SK-N-SH treated with all-trans-retinoic acid at 6 μM for 48 hours (cell line): ENCODE measurements at regions not wholly inside any gene's neighbourhood (a gene's known extent, or its start where the extent isn't known, plus 50 kb on each side); places are given as distances from the start of the nearest gene placed in this dataset.

ENCODE experiments used
- ATAC-seq: fragments of 200-7000 bp; cut with Tn5 transposase; 3 replicates; pipeline ENCODE4 v1.9.1; 2020; ENCODE audit warnings: mild to moderate bottlenecking, moderate library complexity
- ARNTL ChIP-seq: fragments of 450-650 bp; formaldehyde crosslinking; IDR thresholded peaks from 2 replicates; pipeline ENCODE4 v1.5.0; 2020; ENCODE audit warnings: low read depth, mild to moderate bottlenecking, moderate library complexity, borderline replicate concordance
- BACH2 ChIP-seq: fragments of 250-450 bp; sonication (Bioruptor Pico); IDR thresholded peaks from 2 replicates; pipeline ENCODE4 v1.9.0; 2021; ENCODE audit warnings: mild to moderate bottlenecking, borderline replicate concordance
- CSDC2 ChIP-seq: fragments of 250-450 bp; sonication (Bioruptor Pico); IDR thresholded peaks from 2 replicates; pipeline ENCODE4 v1.5.0; 2020; ENCODE audit warnings: mild to moderate bottlenecking, moderate library complexity
- ESRRG ChIP-seq: fragments of 250-450 bp; sonication (Bioruptor Pico); IDR thresholded peaks from 2 replicates; pipeline ENCODE4 v1.6.1; 2021; ENCODE audit warnings: mild to moderate bottlenecking
- GLIS3 ChIP-seq: fragments of 250-450 bp; sonication (Bioruptor Pico); IDR thresholded peaks from 2 replicates; pipeline ENCODE4 v1.5.0; 2020; ENCODE audit warnings: mild to moderate bottlenecking, moderate library complexity
- ISL1 ChIP-seq: fragments of 250-450 bp; sonication (Bioruptor Pico); IDR thresholded peaks from 2 replicates; pipeline ENCODE4 v2.1.2; 2022; ENCODE audit warnings: mild to moderate bottlenecking, moderate library complexity
- PPARA ChIP-seq: fragments of 250-450 bp; sonication (Bioruptor Pico); IDR thresholded peaks from 2 replicates; pipeline ENCODE4 v1.5.0; 2020; ENCODE audit warnings: mild to moderate bottlenecking, borderline replicate concordance
- RARB ChIP-seq: fragments of 250-450 bp; sonication (Bioruptor Pico); IDR thresholded peaks from 2 replicates; pipeline ENCODE4 v1.8.0; 2021; ENCODE audit warnings: mild to moderate bottlenecking, moderate library complexity
- SNAI2 ChIP-seq: fragments of 250-450 bp; sonication (Bioruptor Pico); IDR thresholded peaks from 2 replicates; pipeline ENCODE4 v1.5.0; 2020; ENCODE audit warnings: mild to moderate bottlenecking, moderate library complexity
- TCF4 ChIP-seq: fragments of 250-450 bp; sonication (Bioruptor Pico); IDR thresholded peaks from 2 replicates; pipeline ENCODE4 v1.8.0; 2021; ENCODE audit warnings: mild to moderate bottlenecking, moderate library complexity, borderline replicate concordance
- TOX ChIP-seq: fragments of 250-450 bp; sonication (Bioruptor Pico); IDR thresholded peaks from 2 replicates; pipeline ENCODE4 v1.8.0; 2021; ENCODE audit warnings: mild to moderate bottlenecking, moderate library complexity, borderline replicate concordance
- ZC3H10 ChIP-seq: fragments of 250-450 bp; sonication (Bioruptor Pico); IDR thresholded peaks from 2 replicates; pipeline ENCODE4 v1.5.1; 2021; ENCODE audit warnings: mild to moderate bottlenecking, moderate library complexity
- ZFP3 ChIP-seq: fragments of 250-450 bp; sonication (Bioruptor Pico); IDR thresholded peaks from 2 replicates; pipeline ENCODE4 v1.5.0; 2020; ENCODE audit warnings: mild to moderate bottlenecking, moderate library complexity
- ZNF565 ChIP-seq: fragments of 450-650 bp; formaldehyde crosslinking; conservative IDR thresholded peaks from 2 replicates; pipeline ENCODE4 v1.5.0; 2020; ENCODE audit warnings: low read depth, mild to moderate bottlenecking, moderate library complexity
- ZNF70 ChIP-seq: fragments of 450-650 bp; formaldehyde crosslinking; IDR thresholded peaks from 2 replicates; pipeline ENCODE4 v1.5.0; 2020; ENCODE audit warnings: mild to moderate bottlenecking, moderate library complexity
- ZNF8 ChIP-seq: fragments of 450-650 bp; formaldehyde crosslinking; IDR thresholded peaks from 2 replicates; pipeline ENCODE4 v1.5.0; 2020; ENCODE audit warnings: mild to moderate bottlenecking, moderate library complexity
- TF ChIP-seq, protein P1 (sequence below): fragments of 250-450 bp; sonication (Bioruptor Pico); IDR thresholded peaks from 2 replicates; pipeline ENCODE4 v1.8.0; 2021; ENCODE audit warnings: low read depth, mild to moderate bottlenecking, moderate library complexity, borderline replicate concordance
- TF ChIP-seq, protein P2 (sequence below): fragments of 250-450 bp; sonication (Bioruptor Pico); IDR thresholded peaks from 2 replicates; pipeline ENCODE4 v1.5.1; 2021; ENCODE audit warnings: mild to moderate bottlenecking, moderate library complexity
- TF ChIP-seq, protein P3 (sequence below): fragments of 250-450 bp; sonication (Bioruptor Pico); IDR thresholded peaks from 2 replicates; pipeline ENCODE4 v1.8.0; 2020; ENCODE audit warnings: mild to moderate bottlenecking, moderate library complexity, borderline replicate concordance
- TF ChIP-seq, protein P4 (sequence below): fragments of 250-450 bp; sonication (Bioruptor Pico); IDR thresholded peaks from 2 replicates; pipeline ENCODE4 v1.5.1; 2020; ENCODE audit warnings: low read depth, mild to moderate bottlenecking, moderate library complexity
- TF ChIP-seq, protein P5 (sequence below): fragments of 250-450 bp; sonication (Bioruptor Pico); IDR thresholded peaks from 2 replicates; pipeline ENCODE4 v1.5.0; 2020; ENCODE audit warnings: mild to moderate bottlenecking, moderate library complexity

DNA sequence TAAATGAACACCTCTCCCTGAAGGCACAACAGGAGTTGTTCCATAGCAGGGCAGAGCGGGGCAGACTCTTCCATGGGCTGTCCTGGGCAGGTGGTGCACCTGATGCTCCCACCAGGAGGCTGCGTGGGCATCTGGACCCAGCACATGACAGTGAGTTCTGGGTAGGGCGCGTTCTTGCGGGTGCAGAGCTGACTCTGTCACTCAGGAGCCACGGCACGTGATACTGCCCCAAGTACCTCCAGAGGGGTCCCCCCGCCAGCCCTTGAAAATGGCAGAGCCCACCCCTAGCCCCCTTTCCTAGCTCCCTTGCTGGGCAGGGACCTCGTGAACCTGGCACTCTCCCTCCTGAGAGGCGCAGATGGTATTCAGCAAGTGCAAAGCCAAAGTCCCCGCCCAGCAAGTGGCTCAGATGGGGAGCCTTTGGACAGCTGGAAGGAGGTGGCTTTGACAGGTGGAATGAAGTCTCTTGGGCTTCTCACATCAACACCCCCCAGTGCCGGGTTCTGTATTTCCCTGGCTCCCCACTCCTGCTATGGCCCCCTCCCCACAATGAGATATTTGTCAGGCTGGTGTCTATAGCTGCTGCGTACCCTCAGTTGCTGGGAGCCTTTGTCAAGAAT is 172.1 kb downstream of the TBC1D2B start (continued):
- TF ChIP-seq, protein P1, sequence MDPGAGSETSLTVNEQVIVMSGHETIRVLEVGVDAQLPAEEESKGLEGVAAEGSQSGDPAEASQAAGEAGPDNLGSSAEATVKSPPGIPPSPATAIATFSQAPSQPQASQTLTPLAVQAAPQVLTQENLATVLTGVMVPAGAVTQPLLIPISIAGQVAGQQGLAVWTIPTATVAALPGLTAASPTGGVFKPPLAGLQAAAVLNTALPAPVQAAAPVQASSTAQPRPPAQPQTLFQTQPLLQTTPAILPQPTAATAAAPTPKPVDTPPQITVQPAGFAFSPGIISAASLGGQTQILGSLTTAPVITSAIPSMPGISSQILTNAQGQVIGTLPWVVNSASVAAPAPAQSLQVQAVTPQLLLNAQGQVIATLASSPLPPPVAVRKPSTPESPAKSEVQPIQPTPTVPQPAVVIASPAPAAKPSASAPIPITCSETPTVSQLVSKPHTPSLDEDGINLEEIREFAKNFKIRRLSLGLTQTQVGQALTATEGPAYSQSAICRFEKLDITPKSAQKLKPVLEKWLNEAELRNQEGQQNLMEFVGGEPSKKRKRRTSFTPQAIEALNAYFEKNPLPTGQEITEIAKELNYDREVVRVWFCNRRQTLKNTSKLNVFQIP: no peak
- TF ChIP-seq PPARA (CRISPR knock-in tag) (no peak), ZFP3 (CRISPR knock-in tag) (no peak), ZNF8 (no peak)
- TF ChIP-seq, protein P2, sequence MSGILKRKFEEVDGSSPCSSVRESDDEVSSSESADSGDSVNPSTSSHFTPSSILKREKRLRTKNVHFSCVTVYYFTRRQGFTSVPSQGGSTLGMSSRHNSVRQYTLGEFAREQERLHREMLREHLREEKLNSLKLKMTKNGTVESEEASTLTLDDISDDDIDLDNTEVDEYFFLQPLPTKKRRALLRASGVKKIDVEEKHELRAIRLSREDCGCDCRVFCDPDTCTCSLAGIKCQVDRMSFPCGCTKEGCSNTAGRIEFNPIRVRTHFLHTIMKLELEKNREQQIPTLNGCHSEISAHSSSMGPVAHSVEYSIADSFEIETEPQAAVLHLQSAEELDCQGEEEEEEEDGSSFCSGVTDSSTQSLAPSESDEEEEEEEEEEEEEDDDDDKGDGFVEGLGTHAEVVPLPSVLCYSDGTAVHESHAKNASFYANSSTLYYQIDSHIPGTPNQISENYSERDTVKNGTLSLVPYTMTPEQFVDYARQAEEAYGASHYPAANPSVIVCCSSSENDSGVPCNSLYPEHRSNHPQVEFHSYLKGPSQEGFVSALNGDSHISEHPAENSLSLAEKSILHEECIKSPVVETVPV (CRISPR knock-in tag): no peak

DNA sequence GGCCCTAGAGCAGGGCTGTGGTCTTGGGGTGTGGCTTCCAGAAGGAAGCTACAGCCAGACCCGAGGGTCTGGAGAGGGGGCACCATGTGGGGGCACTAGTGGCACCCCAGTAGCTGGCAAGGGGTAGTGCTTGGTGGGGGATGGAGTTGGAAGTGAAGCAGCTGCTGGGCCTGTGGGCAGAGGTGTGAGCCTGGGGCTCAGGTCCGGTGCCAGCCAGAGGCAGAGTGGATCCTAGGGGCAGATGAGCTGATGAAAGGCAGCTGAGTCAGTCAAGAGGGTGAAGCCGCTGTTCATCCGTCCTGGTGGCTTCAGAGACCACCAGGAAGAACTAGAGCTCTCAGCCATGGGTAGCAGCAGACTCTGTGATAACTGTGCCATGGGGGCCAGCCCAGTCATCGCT is 172.6 kb downstream of the TBC1D2B start:
- TF ChIP-seq ESRRG (CRISPR knock-in tag) (no peak), ZFP3 (CRISPR knock-in tag) (no peak), ISL1 (CRISPR knock-in tag) (no peak), TOX (no peak), CSDC2 (CRISPR knock-in tag) (no peak), ZC3H10 (CRISPR knock-in tag) (no peak), RARB (CRISPR knock-in tag) (no peak), ZNF565 (CRISPR knock-in tag) (no peak), SNAI2 (no peak), GLIS3 (no peak), ZNF8 (no peak)
- TF ChIP-seq, protein P3, sequence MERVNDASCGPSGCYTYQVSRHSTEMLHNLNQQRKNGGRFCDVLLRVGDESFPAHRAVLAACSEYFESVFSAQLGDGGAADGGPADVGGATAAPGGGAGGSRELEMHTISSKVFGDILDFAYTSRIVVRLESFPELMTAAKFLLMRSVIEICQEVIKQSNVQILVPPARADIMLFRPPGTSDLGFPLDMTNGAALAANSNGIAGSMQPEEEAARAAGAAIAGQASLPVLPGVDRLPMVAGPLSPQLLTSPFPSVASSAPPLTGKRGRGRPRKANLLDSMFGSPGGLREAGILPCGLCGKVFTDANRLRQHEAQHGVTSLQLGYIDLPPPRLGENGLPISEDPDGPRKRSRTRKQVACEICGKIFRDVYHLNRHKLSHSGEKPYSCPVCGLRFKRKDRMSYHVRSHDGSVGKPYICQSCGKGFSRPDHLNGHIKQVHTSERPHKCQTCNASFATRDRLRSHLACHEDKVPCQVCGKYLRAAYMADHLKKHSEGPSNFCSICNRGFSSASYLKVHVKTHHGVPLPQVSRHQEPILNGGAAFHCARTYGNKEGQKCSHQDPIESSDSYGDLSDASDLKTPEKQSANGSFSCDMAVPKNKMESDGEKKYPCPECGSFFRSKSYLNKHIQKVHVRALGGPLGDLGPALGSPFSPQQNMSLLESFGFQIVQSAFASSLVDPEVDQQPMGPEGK (CRISPR knock-in tag): no peak
- TF ChIP-seq, protein P1: no peak
- TF ChIP-seq, protein P4, sequence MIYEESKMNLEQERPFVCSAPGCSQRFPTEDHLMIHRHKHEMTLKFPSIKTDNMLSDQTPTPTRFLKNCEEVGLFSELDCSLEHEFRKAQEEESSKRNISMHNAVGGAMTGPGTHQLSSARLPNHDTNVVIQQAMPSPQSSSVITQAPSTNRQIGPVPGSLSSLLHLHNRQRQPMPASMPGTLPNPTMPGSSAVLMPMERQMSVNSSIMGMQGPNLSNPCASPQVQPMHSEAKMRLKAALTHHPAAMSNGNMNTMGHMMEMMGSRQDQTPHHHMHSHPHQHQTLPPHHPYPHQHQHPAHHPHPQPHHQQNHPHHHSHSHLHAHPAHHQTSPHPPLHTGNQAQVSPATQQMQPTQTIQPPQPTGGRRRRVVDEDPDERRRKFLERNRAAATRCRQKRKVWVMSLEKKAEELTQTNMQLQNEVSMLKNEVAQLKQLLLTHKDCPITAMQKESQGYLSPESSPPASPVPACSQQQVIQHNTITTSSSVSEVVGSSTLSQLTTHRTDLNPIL (CRISPR knock-in tag): no peak
- TF ChIP-seq, protein P2 (CRISPR knock-in tag): no peak
- TF ChIP-seq, protein P5, sequence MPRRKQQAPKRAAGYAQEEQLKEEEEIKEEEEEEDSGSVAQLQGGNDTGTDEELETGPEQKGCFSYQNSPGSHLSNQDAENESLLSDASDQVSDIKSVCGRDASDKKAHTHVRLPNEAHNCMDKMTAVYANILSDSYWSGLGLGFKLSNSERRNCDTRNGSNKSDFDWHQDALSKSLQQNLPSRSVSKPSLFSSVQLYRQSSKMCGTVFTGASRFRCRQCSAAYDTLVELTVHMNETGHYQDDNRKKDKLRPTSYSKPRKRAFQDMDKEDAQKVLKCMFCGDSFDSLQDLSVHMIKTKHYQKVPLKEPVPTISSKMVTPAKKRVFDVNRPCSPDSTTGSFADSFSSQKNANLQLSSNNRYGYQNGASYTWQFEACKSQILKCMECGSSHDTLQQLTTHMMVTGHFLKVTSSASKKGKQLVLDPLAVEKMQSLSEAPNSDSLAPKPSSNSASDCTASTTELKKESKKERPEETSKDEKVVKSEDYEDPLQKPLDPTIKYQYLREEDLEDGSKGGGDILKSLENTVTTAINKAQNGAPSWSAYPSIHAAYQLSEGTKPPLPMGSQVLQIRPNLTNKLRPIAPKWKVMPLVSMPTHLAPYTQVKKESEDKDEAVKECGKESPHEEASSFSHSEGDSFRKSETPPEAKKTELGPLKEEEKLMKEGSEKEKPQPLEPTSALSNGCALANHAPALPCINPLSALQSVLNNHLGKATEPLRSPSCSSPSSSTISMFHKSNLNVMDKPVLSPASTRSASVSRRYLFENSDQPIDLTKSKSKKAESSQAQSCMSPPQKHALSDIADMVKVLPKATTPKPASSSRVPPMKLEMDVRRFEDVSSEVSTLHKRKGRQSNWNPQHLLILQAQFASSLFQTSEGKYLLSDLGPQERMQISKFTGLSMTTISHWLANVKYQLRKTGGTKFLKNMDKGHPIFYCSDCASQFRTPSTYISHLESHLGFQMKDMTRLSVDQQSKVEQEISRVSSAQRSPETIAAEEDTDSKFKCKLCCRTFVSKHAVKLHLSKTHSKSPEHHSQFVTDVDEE: no peak
- ATAC-seq: no peak

DNA sequence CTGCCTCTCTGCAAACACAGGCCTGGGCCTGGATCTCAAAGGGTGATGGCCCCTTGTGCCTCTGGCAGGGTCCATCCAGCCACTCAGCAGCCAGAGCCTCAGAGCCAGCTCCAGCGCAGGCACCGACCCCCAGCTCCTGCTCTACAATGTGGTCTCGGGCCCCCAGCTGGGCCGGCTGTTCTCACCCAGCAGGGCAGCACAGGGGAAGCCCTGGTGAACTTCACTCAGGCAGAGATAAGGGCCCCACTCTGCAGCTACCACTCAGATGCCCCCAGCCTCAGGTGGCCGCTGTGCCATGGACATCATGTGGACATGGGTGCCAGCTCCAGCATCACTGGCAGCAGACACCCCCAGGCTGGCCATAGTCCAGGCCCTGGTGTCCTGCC is 173.1 kb downstream of the TBC1D2B start:
- ATAC-seq: no peak
- TF ChIP-seq TOX: no peak
- no peak for TF ChIP-seq ARNTL (CRISPR knock-in tag)
- no peak for TF ChIP-seq TCF4 (CRISPR knock-in tag)
- TF ChIP-seq, protein P3 (CRISPR knock-in tag): no peak
- TF ChIP-seq BACH2 (CRISPR knock-in tag): no peak
- TF ChIP-seq, protein P4 (CRISPR knock-in tag): no peak
- no peak for TF ChIP-seq ZC3H10 (CRISPR knock-in tag)
- TF ChIP-seq ZNF70: no peak
